HepG2 (cell line): ENCODE measurements at regions not wholly inside any gene's neighbourhood (a gene's known extent, or its start where the extent isn't known, plus 50 kb on each side); places are given as distances from the start of the nearest gene placed in this dataset.

ENCODE experiments used
- ATAC-seq: fragments of 200-7000 bp; cut with Tn5 transposase; 3 replicates; pipeline ENCODE4 v1.9.1; 2020; ENCODE audit warnings: mild to moderate bottlenecking, moderate library complexity
- BruUV-seq: library from RNA; stranded (reverse); fragments of 400-500 nt; replicated peaks from 2 replicates; lab custom pipeline; 2021; lab: Mats Ljungman, UMichigan
- CTCF ChIA-PET: fragments of 300-600 bp; formaldehyde crosslinking; extraction: SDS; loops from one replicate; lab custom pipeline; 2021; ENCODE audit warnings: low total read pairs, inconsistent platforms, low intra/inter-chr PET ratio; lab: Yijun Ruan, JAX
- POLR2A ChIA-PET: fragments of 350-600 bp; sonication (Branson Sonifier 250); formaldehyde crosslinking; loops from one replicate; lab custom pipeline; 2020; ENCODE audit warnings: antibody characterized with exemption, inconsistent platforms; lab: Yijun Ruan, JAX
- DNase-seq: peaks from one replicate; pipeline ENCODE4 v3.0.0-alpha.2; 2015; ENCODE audit warnings: low spot score
- FAIRE-seq: peaks from 3 replicates; lab custom pipeline; 2011; peaks lifted over from hg19 to GRCh38; lab: Jason Lieb, UNC
- H2AFZ ChIP-seq: one replicate; pipeline ENCODE4 v1.6.1; 2011; ENCODE audit warnings: low read length, inconsistent platforms
- H3K27ac ChIP-seq: fragments of 300-600 bp; 3 replicates; pipeline ENCODE4 v1.8.0; 2011; ENCODE audit warnings: mixed run types, mild to moderate bottlenecking, mixed read lengths, low read length, inconsistent platforms; ENCODE audit not compliant: insufficient read depth; ENCODE audit errors: extremely low read length
- H3K27me3 ChIP-seq, 2 experiments: fragments of 200-600 bp in 1 of 2; 2 replicates in 1 of 2; 3 replicates in 1 of 2; pipeline versions ENCODE4 v1.6.0 to v1.8.0; 2011; ENCODE audit warnings: low read length in 2 of 2, mild to moderate bottlenecking in 2 of 2, moderate library complexity in 2 of 2, inconsistent platforms in 1 of 2; ENCODE audit not compliant: insufficient read depth in 2 of 2, control insufficient read depth in 1 of 2
- H3K36me3 ChIP-seq, 2 experiments: fragments of 200-600 bp in 1 of 2; replicated peaks in 1 of 2; 2 replicates in 1 of 2; 3 replicates in 1 of 2; pipeline versions ENCODE4 v1.5.1 to v1.8.0; 2011; ENCODE audit warnings: low read length in 2 of 2, inconsistent platforms in 1 of 2; ENCODE audit not compliant: insufficient read depth in 2 of 2, control insufficient read depth in 1 of 2
- H3K4me1 ChIP-seq: 2 replicates; pipeline ENCODE4 v1.5.1; 2012; ENCODE audit warnings: low read length, inconsistent platforms; ENCODE audit not compliant: insufficient read depth
- H3K4me2 ChIP-seq: 2 replicates; pipeline ENCODE4 v1.6.0; 2011; ENCODE audit warnings: low read depth, low read length, inconsistent platforms
- H3K4me3 ChIP-seq, 3 experiments: fragments of 200-600 bp in 1 of 3; sonication (generic), shearing (Covaris generic) in 1 of 3; replicated peaks in 1 of 3; 2 replicates each; pipeline ENCODE4 v1.5.1; 2011 to 2016; ENCODE audit warnings: low read length in 3 of 3, inconsistent platforms in 2 of 3, low read depth in 2 of 3, mild to moderate bottlenecking in 2 of 3, control low read depth in 1 of 3, mixed read lengths in 1 of 3; ENCODE audit not compliant: insufficient read depth in 1 of 3
- H3K79me2 ChIP-seq: one replicate; pipeline ENCODE4 v1.6.1; 2011; ENCODE audit warnings: low read length, inconsistent platforms; ENCODE audit not compliant: insufficient read depth
- H3K9ac ChIP-seq: 2 replicates; pipeline ENCODE4 v1.6.0; 2011; ENCODE audit warnings: mild to moderate bottlenecking, low read depth, low read length, inconsistent platforms; ENCODE audit not compliant: insufficient read depth
- H3K9me3 ChIP-seq: 2 replicates; pipeline ENCODE4 v1.5.1; 2012; ENCODE audit warnings: mild to moderate bottlenecking, low read length
- H4K20me1 ChIP-seq: 2 replicates; pipeline ENCODE4 v1.6.0; 2011; ENCODE audit warnings: inconsistent platforms, mild to moderate bottlenecking, low read length, moderate library complexity; ENCODE audit not compliant: insufficient read depth
- EEA1 ChIP-seq: sonication (generic); formaldehyde crosslinking; IDR thresholded peaks from 2 replicates; pipeline ENCODE4 v1.5.1; 2020; ENCODE audit warnings: mild to moderate bottlenecking, missing genetic modification reagents, borderline replicate concordance
- PBX2 ChIP-seq: IDR thresholded peaks from 2 replicates; pipeline ENCODE4 v1.6.1; 2016; ENCODE audit warnings: control low read depth
- PHF21A ChIP-seq: sonication (generic); formaldehyde crosslinking; IDR thresholded peaks from 2 replicates; pipeline ENCODE4 v1.5.0; 2020; ENCODE audit warnings: mild to moderate bottlenecking, missing genetic modification reagents
- SIX1 ChIP-seq: sonication (generic); formaldehyde crosslinking; IDR thresholded peaks from 2 replicates; pipeline ENCODE4 v1.4.0; 2020; ENCODE audit warnings: missing genetic modification reagents, borderline replicate concordance
- TMF1 ChIP-seq: sonication (generic); formaldehyde crosslinking; IDR thresholded peaks from 2 replicates; pipeline ENCODE4 v1.8.1; 2022; ENCODE audit warnings: low read depth, missing genetic modification reagents
- ZFAT ChIP-seq: sonication (generic); formaldehyde crosslinking; conservative IDR thresholded peaks from 2 replicates; pipeline ENCODE4 v1.8.1; 2023; ENCODE audit warnings: missing genetic modification reagents, inconsistent platforms
- ZFP36L2 ChIP-seq: sonication (generic); formaldehyde crosslinking; IDR thresholded peaks from 2 replicates; pipeline ENCODE4 v1.4.0; 2020; ENCODE audit warnings: missing genetic modification reagents
- WGBS: methylation state at CpG from one replicate; pipeline ENCODE4 v1.1.6; 2017; ENCODE audit warnings: low lambda C conversion rate; 5-methylcytosine and 5-hydroxymethylcytosine counted together
- in situ Hi-C: cut with HindIII; loops from 2 replicates; pipeline ENCODE4 v1.10.0; 2017; ENCODE audit warnings: low pct_unique_long_range_greater_than_20kb; ENCODE audit not compliant: extremely low pct_ligation_motif_present
- intact Hi-C: fragments of 100-400 bp; cut with micrococcal nuclease; formaldehyde crosslinking; loops from one replicate; pipeline ENCODE4 v1.10.0; 2022; ENCODE audit not compliant: unreplicated experiment
- TF ChIP-seq, protein P1 (sequence below): sonication (generic); formaldehyde crosslinking; IDR thresholded peaks from 2 replicates; pipeline ENCODE4 v1.5.0; 2020; ENCODE audit warnings: mild to moderate bottlenecking, low read depth, missing genetic modification reagents, borderline replicate concordance

GRCh38 chr14:81584495-81584894 lies 50.8 kb upstream of the SEL1L start:
- WGBS: 47% methylated on average over 2 of the region's 2 CpGs
- H3K27me3 ChIP-seq: no peaks in the 10 kb centered on the region
- H3K79me2 ChIP-seq: no peaks in the 10 kb centered on the region
- FAIRE-seq (no peak), DNase-seq (no peak), ATAC-seq (no peak)
- no peaks in the 10 kb centered on the region for H3K9me3 ChIP-seq
- intact Hi-C loops: no loop called here
- H3K36me3 ChIP-seq: no peaks in the 10 kb centered on the region
- in situ Hi-C loops: no loop called here
- no peak overlapping the region for H3K27ac ChIP-seq
- H2AFZ ChIP-seq: no peak overlapping the region
- TF ChIP-seq, protein P1, sequence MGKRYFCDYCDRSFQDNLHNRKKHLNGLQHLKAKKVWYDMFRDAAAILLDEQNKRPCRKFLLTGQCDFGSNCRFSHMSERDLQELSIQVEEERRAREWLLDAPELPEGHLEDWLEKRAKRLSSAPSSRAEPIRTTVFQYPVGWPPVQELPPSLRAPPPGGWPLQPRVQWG: no peak
- TF ChIP-seq SIX1 (CRISPR knock-in tag) (no peak), PHF21A (no peak)
- ChIA-PET CTCF (no interaction called here), POLR2A (no interaction called here)
- BruUV-seq: no TSS peak
- no peak overlapping the region for H3K4me3 ChIP-seq
- H3K9ac ChIP-seq: no peak overlapping the region
- no peaks in the 10 kb centered on the region for H4K20me1 ChIP-seq
- H3K4me1 ChIP-seq: no peaks in the 10 kb centered on the region
- H3K4me2 ChIP-seq: no peak overlapping the region

GRCh38 chr14:81589381-81590065 lies 55.9 kb upstream of the SEL1L start:
- Histone ChIP-seq H3K4me1 (no peaks in the 10 kb centered on the region), H3K4me2 (no peak overlapping the region), H3K9me3 (no peaks in the 10 kb centered on the region), H3K4me3 (no peak overlapping the region), H3K9ac (no peak overlapping the region), H2AFZ (no peak overlapping the region), H3K36me3 (no peaks in the 10 kb centered on the region), H3K27me3 (no peaks in the 10 kb centered on the region), H4K20me1 (no peaks in the 10 kb centered on the region), H3K79me2 (no peaks in the 10 kb centered on the region), H3K27ac (no peak overlapping the region)
- TF ChIP-seq ZFAT (CRISPR knock-in tag): no peak
- no peak for TF ChIP-seq EEA1 (CRISPR knock-in tag)
- no peak for TF ChIP-seq PBX2 (CRISPR knock-in tag)
- TF ChIP-seq ZFP36L2 (CRISPR knock-in tag): no peak
- TF ChIP-seq TMF1 (CRISPR knock-in tag): no peak
- no peak for FAIRE-seq
- CTCF ChIA-PET: no interaction called here
- POLR2A ChIA-PET: no interaction called here
- no peak for DNase-seq
- no peak for ATAC-seq
- intact Hi-C loops: no loop called here
- in situ Hi-C loops: no loop called here
- no TSS peak for BruUV-seq
- 37% methylated on average over 7 of the region's 7 CpGs for WGBS
